GM12878 (cell line): ENCODE measurements at regions not wholly inside any gene's neighbourhood (a gene's known extent, or its start where the extent isn't known, plus 50 kb on each side); places are given as distances from the start of the nearest gene placed in this dataset.

Experiments
- ATAC-seq: fragments of 200-7000 bp; cut with Tn5 transposase; 3 replicates; pipeline ENCODE4 v1.9.1; 2020; ENCODE audit warnings: mild to moderate bottlenecking, moderate library complexity
- BruUV-seq: library from RNA; stranded (reverse); fragments of 400-500 nt; replicated peaks from 2 replicates; lab custom pipeline; 2021; lab: Mats Ljungman, UMichigan
- CTCF ChIA-PET: fragments of 300-600 bp; sonication (Branson Sonifier 250); formaldehyde crosslinking; extraction: SDS; loops from one replicate; lab custom pipeline; 2021; ENCODE audit warnings: inconsistent platforms; lab: Yijun Ruan, JAX
- POLR2A ChIA-PET: fragments of 350-600 bp; formaldehyde crosslinking; extraction: SDS; loops from one replicate; lab custom pipeline; 2021; ENCODE audit warnings: inconsistent platforms; lab: Charles Lee
- RAD21 ChIA-PET: fragments of 300-600 bp; sonication (Branson Sonifier 250); formaldehyde crosslinking; loops from one replicate; lab custom pipeline; 2023; ENCODE audit warnings: antibody characterized with exemption; ENCODE audit not compliant: unreplicated experiment; lab: Charles Lee
- SMC1A ChIA-PET: fragments of 300-600 bp; sonication (Branson Sonifier 250); formaldehyde crosslinking; loops from one replicate; lab custom pipeline; 2023; ENCODE audit not compliant: unreplicated experiment, uncharacterized antibody; lab: Charles Lee
- DNase-seq: peaks from one replicate; pipeline ENCODE4 v3.0.0-alpha.2; 2011; ENCODE audit warnings: low read depth, low spot score
- FAIRE-seq: peaks from 3 replicates; lab custom pipeline; 2011; peaks lifted over from hg19 to GRCh38; lab: Jason Lieb, UNC
- H2AFZ ChIP-seq: 2 replicates; pipeline ENCODE4 v1.6.0; 2011; ENCODE audit warnings: low read depth, low read length, control low read depth; ENCODE audit not compliant: control insufficient read depth
- H3K27ac ChIP-seq: 2 replicates; pipeline ENCODE4 v1.5.1; 2011; ENCODE audit warnings: control low read depth; ENCODE audit not compliant: control insufficient read depth, insufficient read depth
- H3K27me3 ChIP-seq, 2 experiments: replicated peaks in 1 of 2; 2 replicates each; pipeline versions ENCODE4 v1.6.0 to v1.6.1; 2011; ENCODE audit warnings: low read length in 1 of 2; ENCODE audit not compliant: control insufficient read depth in 2 of 2, insufficient read depth in 2 of 2
- H3K36me3 ChIP-seq, 2 experiments: 2 replicates each; pipeline ENCODE4 v1.5.1; 2011; ENCODE audit warnings: low read length in 1 of 2; ENCODE audit not compliant: control insufficient read depth in 2 of 2, insufficient read depth in 2 of 2
- H3K4me1 ChIP-seq: 2 replicates; pipeline ENCODE4 v1.6.1; 2011; ENCODE audit warnings: mild to moderate bottlenecking, low read length, moderate library complexity, mixed read lengths; ENCODE audit not compliant: control insufficient read depth, insufficient read depth
- H3K4me2 ChIP-seq: 2 replicates; pipeline ENCODE4 v1.6.0; 2011; ENCODE audit warnings: control low read depth; ENCODE audit not compliant: control insufficient read depth, insufficient read depth
- H3K4me3 ChIP-seq: fragments of 200-600 bp; sonication (generic); 2 replicates; pipeline ENCODE4 v1.5.1; 2016
- H3K79me2 ChIP-seq: 2 replicates; pipeline ENCODE4 v1.6.0; 2011; ENCODE audit warnings: low read length; ENCODE audit not compliant: control insufficient read depth, insufficient read depth
- H3K9ac ChIP-seq: 2 replicates; pipeline ENCODE4 v1.8.0; 2011; ENCODE audit warnings: low read length, control low read depth, mixed read lengths; ENCODE audit not compliant: control insufficient read depth, insufficient read depth
- H3K9me3 ChIP-seq: replicated peaks from 3 replicates; pipeline ENCODE4 v1.5.1; 2011; ENCODE audit warnings: mild to moderate bottlenecking, low read length; ENCODE audit not compliant: control insufficient read depth, insufficient read depth
- H4K20me1 ChIP-seq: 2 replicates; pipeline ENCODE4 v1.6.0; 2011; ENCODE audit not compliant: control insufficient read depth, insufficient read depth
- BMI1 ChIP-seq: fragments of 450-650 bp; IDR thresholded peaks from 2 replicates; pipeline ENCODE4 v1.6.1; 2016; ENCODE audit warnings: mild to moderate bottlenecking, moderate library complexity, borderline replicate concordance
- CBX3 ChIP-seq: fragments of 200-600 bp; sonication (generic); IDR thresholded peaks from 2 replicates; pipeline ENCODE4 v1.6.1; 2016; ENCODE audit warnings: low read depth, borderline replicate concordance
- CHD1 ChIP-seq: IDR thresholded peaks from 2 replicates; pipeline ENCODE4 v1.6.1; 2012; ENCODE audit warnings: low read depth, low read length, improper control_type of control experiment
- HSF1 ChIP-seq: fragments of 150-350 bp; IDR thresholded peaks from 2 replicates; pipeline ENCODE4 v1.6.1; 2014; ENCODE audit warnings: mild to moderate bottlenecking, low read depth, low read length
- MTA2 ChIP-seq: fragments of 450-650 bp; IDR thresholded peaks from 2 replicates; pipeline ENCODE4 v1.6.1; 2016; ENCODE audit warnings: low read depth, mild to moderate bottlenecking, moderate library complexity
- PRDM15 ChIP-seq: fragments of 450-650 bp; formaldehyde crosslinking; IDR thresholded peaks from 2 replicates; pipeline ENCODE4 v1.4.0; 2020; ENCODE audit warnings: mild to moderate bottlenecking, moderate library complexity
- RCOR1 ChIP-seq: conservative IDR thresholded peaks from 2 replicates; pipeline ENCODE4 v1.6.1; 2012; ENCODE audit warnings: low read depth, low read length, improper control_type of control experiment
- RELA ChIP-seq: fragments of 450-650 bp; IDR thresholded peaks from 2 replicates; pipeline ENCODE4 v1.8.0; 2014; ENCODE audit warnings: borderline replicate concordance; ENCODE audit not compliant: partially characterized antibody
- SMAD1 ChIP-seq: fragments of 450-650 bp; IDR thresholded peaks from 2 replicates; pipeline ENCODE4 v1.6.1; 2018; ENCODE audit warnings: mild to moderate bottlenecking, low read depth; ENCODE audit not compliant: partially characterized antibody
- SMARCA5 ChIP-seq: fragments of 450-650 bp; IDR thresholded peaks from 2 replicates; pipeline ENCODE4 v1.6.1; 2017; ENCODE audit warnings: mild to moderate bottlenecking
- YBX1 ChIP-seq: fragments of 450-650 bp; IDR thresholded peaks from 2 replicates; pipeline ENCODE4 v1.6.1; 2016; ENCODE audit warnings: antibody characterized with exemption
- WGBS: methylation state at CpG from one replicate; pipeline ENCODE4 v1.1.6; 2016; ENCODE audit warnings: low lambda C conversion rate; ENCODE audit not compliant: insufficient replicate concordance, insufficient coverage; ENCODE audit errors: missing lambda C conversion rate; 5-methylcytosine and 5-hydroxymethylcytosine counted together
- in situ Hi-C: fragments of 300-500 bp; cut with MboI; formaldehyde crosslinking; loops from 9 replicates; pipeline ENCODE4 v1.14.3; 2018; ENCODE audit warnings: mixed read lengths
- intact Hi-C: fragments of 100-400 bp; cut with micrococcal nuclease; formaldehyde crosslinking; loops from one replicate; pipeline ENCODE4 v1.14.2; 2022; ENCODE audit not compliant: unreplicated experiment
- TF ChIP-seq, protein P1 (sequence below): fragments of 150-350 bp; IDR thresholded peaks from 2 replicates; pipeline ENCODE4 v1.6.1; 2016; ENCODE audit warnings: low read depth, low read length

GRCh38 chr7:80357530-80357929 lies 154.3 kb downstream of the GNAT3 start:
- BruUV-seq: no TSS peak

GRCh38 chr7:80350430-80350829 lies 161.4 kb downstream of the GNAT3 start:
- in situ Hi-C loops: no loop called here
- Histone ChIP-seq H3K4me2 (no peak overlapping the region), H3K27me3 (no peaks in the 10 kb centered on the region), H3K9me3 (no peaks in the 10 kb centered on the region), H3K4me1 (no peaks in the 10 kb centered on the region), H3K36me3 (no peaks in the 10 kb centered on the region), H3K79me2 (no peaks in the 10 kb centered on the region), H3K9ac (no peak overlapping the region), H3K27ac (no peak overlapping the region), H4K20me1 (no peaks in the 10 kb centered on the region), H2AFZ (no peak overlapping the region), H3K4me3 (no peak overlapping the region)
- no peak for ATAC-seq
- ChIA-PET POLR2A (no interaction called here), RAD21 (no interaction called here), SMC1A (no interaction called here), CTCF (no interaction called here)
- intact Hi-C loops: no loop called here
- WGBS: 0% methylated on average over 1 of the region's 1 CpG
- no TSS peak for BruUV-seq
- no peak for FAIRE-seq
- no peak for DNase-seq
- TF ChIP-seq, protein P1, sequence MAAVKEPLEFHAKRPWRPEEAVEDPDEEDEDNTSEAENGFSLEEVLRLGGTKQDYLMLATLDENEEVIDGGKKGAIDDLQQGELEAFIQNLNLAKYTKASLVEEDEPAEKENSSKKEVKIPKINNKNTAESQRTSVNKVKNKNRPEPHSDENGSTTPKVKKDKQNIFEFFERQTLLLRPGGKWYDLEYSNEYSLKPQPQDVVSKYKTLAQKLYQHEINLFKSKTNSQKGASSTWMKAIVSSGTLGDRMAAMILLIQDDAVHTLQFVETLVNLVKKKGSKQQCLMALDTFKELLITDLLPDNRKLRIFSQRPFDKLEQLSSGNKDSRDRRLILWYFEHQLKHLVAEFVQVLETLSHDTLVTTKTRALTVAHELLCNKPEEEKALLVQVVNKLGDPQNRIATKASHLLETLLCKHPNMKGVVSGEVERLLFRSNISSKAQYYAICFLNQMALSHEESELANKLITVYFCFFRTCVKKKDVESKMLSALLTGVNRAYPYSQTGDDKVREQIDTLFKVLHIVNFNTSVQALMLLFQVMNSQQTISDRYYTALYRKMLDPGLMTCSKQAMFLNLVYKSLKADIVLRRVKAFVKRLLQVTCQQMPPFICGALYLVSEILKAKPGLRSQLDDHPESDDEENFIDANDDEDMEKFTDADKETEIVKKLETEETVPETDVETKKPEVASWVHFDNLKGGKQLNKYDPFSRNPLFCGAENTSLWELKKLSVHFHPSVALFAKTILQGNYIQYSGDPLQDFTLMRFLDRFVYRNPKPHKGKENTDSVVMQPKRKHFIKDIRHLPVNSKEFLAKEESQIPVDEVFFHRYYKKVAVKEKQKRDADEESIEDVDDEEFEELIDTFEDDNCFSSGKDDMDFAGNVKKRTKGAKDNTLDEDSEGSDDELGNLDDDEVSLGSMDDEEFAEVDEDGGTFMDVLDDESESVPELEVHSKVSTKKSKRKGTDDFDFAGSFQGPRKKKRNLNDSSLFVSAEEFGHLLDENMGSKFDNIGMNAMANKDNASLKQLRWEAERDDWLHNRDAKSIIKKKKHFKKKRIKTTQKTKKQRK: no peak
- TF ChIP-seq RCOR1 (no peak), RELA (no peak), CBX3 (no peak), SMARCA5 (no peak), CHD1 (no peak), PRDM15 (CRISPR knock-in tag) (no peak), BMI1 (no peak), HSF1 (no peak)

More at GRCh38 chr7:80357530-80357929, 154.3 kb downstream of the GNAT3 start:
- H4K20me1 ChIP-seq: no peaks in the 10 kb centered on the region
- H2AFZ ChIP-seq: no peak overlapping the region
- no peak for DNase-seq
- ChIA-PET CTCF (no interaction called here), SMC1A (no interaction called here), POLR2A (no interaction called here), RAD21 (no interaction called here)
- H3K36me3 ChIP-seq: no peaks in the 10 kb centered on the region
- TF ChIP-seq MTA2: no peak
- TF ChIP-seq SMAD1: no peak
- no peak for TF ChIP-seq YBX1
- H3K27ac ChIP-seq: no peak overlapping the region
- H3K4me3 ChIP-seq: no peak overlapping the region
- intact Hi-C loops: no loop called here
- in situ Hi-C loops: no loop called here
- no peak overlapping the region for H3K9ac ChIP-seq
- H3K4me1 ChIP-seq: no peaks in the 10 kb centered on the region
- H3K4me2 ChIP-seq: no peak overlapping the region
- ATAC-seq: no peak
- H3K79me2 ChIP-seq: no peaks in the 10 kb centered on the region
- H3K27me3 ChIP-seq: no peaks in the 10 kb centered on the region
- H3K9me3 ChIP-seq: no peaks in the 10 kb centered on the region
- no peak for FAIRE-seq
